HG03025 (cell line): ENCODE measurements at regions not wholly inside any gene's neighbourhood (a gene's known extent, or its start where the extent isn't known, plus 50 kb on each side); places are given as distances from the start of the nearest gene placed in this dataset.
"Not testable (repeated sequence)": the region's sequence is repeated elsewhere in the genome, so short reads cannot be mapped to it uniquely, and the experiment has no call there.

ENCODE experiments used
- ATAC-seq: cut with Tn5 transposase; IDR thresholded peaks from one replicate; pipeline ENCODE4 v1.9.1; 2021; ENCODE audit warnings: mild to moderate bottlenecking, moderate library complexity; ENCODE audit not compliant: unreplicated experiment, low FRiP score

GRCh38 chr7:94100723-94101345, 96.7 kb upstream of the BET1 start:
- no peak for ATAC-seq

- no peak for ATAC-seq
Measured at GRCh38 chr7:94104301-94104700, 100.1 kb upstream of the BET1 start.

- no peak for ATAC-seq
Measured at GRCh38 chr7:94109556-94109955, 105.4 kb upstream of the BET1 start.

GRCh38 chr7:94111009-94111408, 106.9 kb upstream of the BET1 start:
- ATAC-seq, result peak; percentile 73

GRCh38 chr7:94115316-94115715, 111.2 kb upstream of the BET1 start:
- no peak for ATAC-seq

- ATAC-seq, result no peak
Measured at GRCh38 chr7:94123136-94123535, 119.0 kb upstream of the BET1 start.

- no peak for ATAC-seq
Measured at GRCh38 chr7:94127026-94127425, 122.9 kb upstream of the BET1 start.

GRCh38 chr7:94128072-94128471, 123.9 kb upstream of the BET1 start:
- ATAC-seq, result no peak

- ATAC-seq, result no peak
Measured at GRCh38 chr7:94129443-94130140, 125.4 kb upstream of the BET1 start.

GRCh38 chr7:94130716-94131115, 126.6 kb upstream of the BET1 start:
- no peak for ATAC-seq

- ATAC-seq, result no peak
Measured at GRCh38 chr7:94133460-94133859, 129.3 kb upstream of the BET1 start.

GRCh38 chr7:94135180-94135579, 131.0 kb upstream of the BET1 start:
- ATAC-seq, result no peak

- no peak for ATAC-seq
Measured at GRCh38 chr7:94142281-94142680, 138.1 kb upstream of the BET1 start.

GRCh38 chr7:94145602-94146001, 141.4 kb upstream of the BET1 start:
- ATAC-seq, result no peak

- no peak for ATAC-seq
Measured at GRCh38 chr7:94146408-94146807, 142.3 kb upstream of the BET1 start.

- no peak for ATAC-seq
Measured at GRCh38 chr7:94149789-94150545, 145.8 kb upstream of the BET1 start.

- no peak for ATAC-seq
Measured at GRCh38 chr7:94154182-94154581, 150.0 kb upstream of the BET1 start.

GRCh38 chr7:94154858-94155257, 150.7 kb upstream of the BET1 start:
- no peak for ATAC-seq

GRCh38 chr7:94157659-94158306, 153.6 kb upstream of the BET1 start:
- ATAC-seq, result not testable (repeated sequence)

GRCh38 chr7:94160719-94161435, 156.7 kb upstream of the BET1 start:
- ATAC-seq, result peak; percentile 99

- ATAC-seq, result no peak
Measured at GRCh38 chr7:94161476-94161875, 157.3 kb upstream of the BET1 start.
